GM19238 (cell line): ENCODE measurements at regions not wholly inside any gene's neighbourhood (a gene's known extent, or its start where the extent isn't known, plus 50 kb on each side); places are given as distances from the start of the nearest gene placed in this dataset.

Experiments
- DNase-seq: peaks from one replicate; pipeline ENCODE4 v3.0.0; 2011; ENCODE audit warnings: low spot score; ENCODE audit not compliant: insufficient read length

GRCh38 chr9:87084407-87084806, 137.1 kb upstream of the GAS1 start:
- no peak for DNase-seq

- no peak for DNase-seq
These were observed 137.8 kb upstream of the GAS1 start for GRCh38 chr9:87085073-87085472.

- DNase-seq, result no peak
These were observed 138.2 kb upstream of the GAS1 start for GRCh38 chr9:87085521-87085920.

- DNase-seq, result no peak
These were observed 139.0 kb upstream of the GAS1 start for GRCh38 chr9:87086221-87086818.

GRCh38 chr9:87087197-87087596, 139.9 kb upstream of the GAS1 start:
- DNase-seq, result no peak

- no peak for DNase-seq
These were observed 140.9 kb upstream of the GAS1 start for GRCh38 chr9:87088192-87088591.

GRCh38 chr9:87088621-87089365, 141.5 kb upstream of the GAS1 start:
- DNase-seq, result no peak

GRCh38 chr9:87089506-87089905, 142.2 kb upstream of the GAS1 start:
- DNase-seq, result no peak

GRCh38 chr9:87089929-87090328, 142.6 kb upstream of the GAS1 start:
- DNase-seq, result no peak

- no peak for DNase-seq
These were observed 146.5 kb upstream of the GAS1 start for GRCh38 chr9:87093777-87094176.

- DNase-seq, result no peak
These were observed 148.6 kb upstream of the GAS1 start for GRCh38 chr9:87095951-87096350.

GRCh38 chr9:87096506-87096905, 149.2 kb upstream of the GAS1 start:
- no peak for DNase-seq

- DNase-seq, result no peak
These were observed 149.9 kb upstream of the GAS1 start for GRCh38 chr9:87097238-87097637.

GRCh38 chr9:87099407-87099806, 152.1 kb upstream of the GAS1 start:
- DNase-seq, result no peak

- DNase-seq, result no peak
These were observed 152.7 kb upstream of the GAS1 start for GRCh38 chr9:87100001-87100400.

- no peak for DNase-seq
These were observed 154.8 kb upstream of the GAS1 start for GRCh38 chr9:87102126-87102525.

- DNase-seq, result no peak
These were observed 159.8 kb upstream of the GAS1 start for GRCh38 chr9:87107072-87107471.

- no peak for DNase-seq
These were observed 161.4 kb upstream of the GAS1 start for GRCh38 chr9:87108661-87109060.

- no peak for DNase-seq
These were observed 161.9 kb upstream of the GAS1 start for GRCh38 chr9:87109231-87109631.

- DNase-seq, result no peak
These were observed 162.5 kb upstream of the GAS1 start for GRCh38 chr9:87109851-87110250.

GRCh38 chr9:87111010-87111409, 163.7 kb upstream of the GAS1 start:
- DNase-seq, result no peak

GRCh38 chr9:87112656-87113055, 165.3 kb upstream of the GAS1 start:
- DNase-seq, result no peak

GRCh38 chr9:87113874-87114273, 166.6 kb upstream of the GAS1 start:
- no peak for DNase-seq
